Fibroblast of mammary gland (primary cell): ENCODE measurements at regions not wholly inside any gene's neighbourhood (a gene's known extent, or its start where the extent isn't known, plus 50 kb on each side); places are given as distances from the start of the nearest gene placed in this dataset.
"Not testable (repeated sequence)": the region's sequence is repeated elsewhere in the genome, so short reads cannot be mapped to it uniquely, and the experiment has no call there.

Experiments used
- DNase-seq: peaks from one replicate; pipeline ENCODE4 v3.0.0-alpha.2; 2010; ENCODE audit warnings: low read depth
- H3K4me3 ChIP-seq: 2 replicates; pipeline ENCODE4 v1.5.1; 2011; ENCODE audit warnings: low read depth, mild to moderate bottlenecking, low read length, moderate library complexity; ENCODE audit not compliant: control insufficient read depth
- CTCF ChIP-seq: conservative IDR thresholded peaks from 2 replicates; pipeline ENCODE4 v1.5.1; 2011; ENCODE audit warnings: low read depth, low read length, inconsistent platforms; ENCODE audit not compliant: control insufficient read depth, insufficient read depth

- no peak for TF ChIP-seq CTCF
- DNase-seq, result no peak
These were observed 61.7 kb downstream of the KPNA2 start for GRCh38 chr17:68097161-68097805.

GRCh38 chr17:68099341-68099753 is 63.8 kb downstream of the KPNA2 start:
- DNase-seq, H3K4me3 ChIP-seq: not testable (repeated sequence)

More at GRCh38 chr17:68097161-68097805, 61.7 kb downstream of the KPNA2 start:
- H3K4me3 ChIP-seq, result no peak overlapping the region

GRCh38 chr17:68100000-68100641 is 64.6 kb downstream of the KPNA2 start:
- no peak for DNase-seq

GRCh38 chr17:68101075-68101986 is 65.8 kb downstream of the KPNA2 start:
- DNase-seq, result peak; percentile 85
- H3K4me3 ChIP-seq, result peak overlapping the region; percentile 67
- TF ChIP-seq CTCF, result no peak

More at GRCh38 chr17:68100000-68100641, 64.6 kb downstream of the KPNA2 start:
- no peak overlapping the region for H3K4me3 ChIP-seq
- TF ChIP-seq CTCF, result no peak

- H3K4me3 ChIP-seq, result peak overlapping the region; percentile 67
- TF ChIP-seq CTCF, result no peak
- no peak for DNase-seq
These were observed 66.4 kb downstream of the KPNA2 start for GRCh38 chr17:68101987-68102314.

- TF ChIP-seq CTCF, result no peak
- DNase-seq, result no peak
These were observed 66.8 kb downstream of the KPNA2 start for GRCh38 chr17:68102318-68102758.

GRCh38 chr17:68103148-68103547 is 67.6 kb downstream of the KPNA2 start:
- no peak for DNase-seq
- no peak overlapping the region for H3K4me3 ChIP-seq
- no peak for TF ChIP-seq CTCF

More at GRCh38 chr17:68102318-68102758, 66.8 kb downstream of the KPNA2 start:
- H3K4me3 ChIP-seq, result peak overlapping the region; percentile 67
